Embryonic facial prominence (tissue), 1 donor: ENCODE measurements at regions not wholly inside any gene's neighbourhood (a gene's known extent, or its start where the extent isn't known, plus 50 kb on each side); places are given as distances from the start of the nearest gene placed in this dataset.

Experiments used
- DNase-seq: peaks from one replicate; pipeline ENCODE4 v3.0.0-alpha.2; 2016; ENCODE audit errors: extremely low spot score

DNA sequence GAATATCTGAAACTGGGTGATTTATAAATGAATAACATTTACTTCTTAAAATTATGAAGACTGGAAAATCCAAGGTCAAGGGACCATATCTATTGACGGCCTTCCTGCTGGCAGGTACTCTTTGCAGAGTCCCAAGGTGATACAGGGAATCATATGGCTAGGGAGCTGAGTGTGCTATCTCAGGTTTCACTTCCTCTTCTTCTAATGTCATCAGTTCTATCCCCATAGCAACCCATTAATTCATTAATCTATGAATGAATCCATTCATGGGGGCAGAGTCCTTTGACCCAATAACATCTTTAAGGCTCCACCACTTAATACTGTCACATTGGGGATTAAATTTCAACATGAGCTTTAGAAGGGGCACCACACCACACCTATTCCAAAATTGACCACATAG, 772.0 kb downstream of the HACE1 start:
- no peak for DNase-seq

DNA sequence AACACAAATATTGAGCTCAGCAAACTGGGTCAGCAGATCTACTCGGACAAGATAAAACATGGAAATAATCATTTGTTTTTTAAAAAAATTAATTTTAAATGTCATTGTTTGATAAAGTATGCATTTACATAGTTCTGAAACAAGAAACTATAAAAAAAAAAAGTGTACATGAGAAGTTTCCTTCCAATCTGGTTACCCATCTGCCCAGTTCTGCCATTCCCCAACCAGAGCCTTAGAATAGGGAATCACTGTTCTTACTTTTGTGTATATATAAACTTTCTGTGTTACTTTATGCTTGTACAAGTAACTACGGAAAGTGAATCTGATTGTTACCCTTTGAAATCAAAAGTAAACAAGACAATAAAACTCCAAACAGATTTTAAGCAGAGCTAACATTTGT, 791.4 kb downstream of the HACE1 start:
- no peak for DNase-seq

DNA sequence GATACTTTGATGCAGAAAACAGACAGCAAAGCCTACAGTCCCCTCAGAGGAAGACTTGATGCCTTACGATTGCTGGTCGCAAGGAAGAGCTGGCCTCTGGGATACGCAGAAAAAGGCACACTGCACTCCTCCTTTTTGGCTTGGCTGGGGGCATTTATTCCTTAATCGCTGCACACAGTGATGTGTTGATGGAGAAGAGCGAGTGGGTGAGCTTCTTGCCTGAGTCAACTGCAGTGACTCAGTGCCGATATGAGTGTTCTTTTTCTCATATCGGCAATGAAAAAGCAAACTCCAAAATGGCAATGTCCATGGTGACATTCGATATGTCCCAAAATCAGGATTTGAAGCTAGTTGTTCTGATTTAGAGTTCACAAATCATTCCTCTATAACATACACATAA, 794.8 kb downstream of the HACE1 start:
- no peak for DNase-seq

DNA sequence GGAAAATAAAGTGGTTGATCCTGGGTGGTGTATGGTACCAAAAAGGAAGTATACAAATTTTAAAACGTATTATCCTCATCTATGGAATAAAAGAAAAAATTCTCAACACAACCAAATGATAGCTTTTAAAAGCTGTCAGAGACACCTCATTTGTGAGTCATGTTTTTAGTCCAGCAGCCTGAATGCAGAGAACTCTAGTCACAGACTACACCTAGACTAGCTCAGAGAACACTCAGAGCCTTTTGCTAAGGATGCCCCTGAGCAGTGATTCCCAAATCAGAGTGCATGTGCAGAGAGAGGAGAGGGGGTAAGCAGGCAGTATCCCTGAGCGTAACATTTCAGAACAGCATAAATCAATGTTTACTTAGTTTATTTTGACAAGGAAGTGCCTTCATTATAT, 809.3 kb downstream of the HACE1 start:
- DNase-seq: no peak

DNA sequence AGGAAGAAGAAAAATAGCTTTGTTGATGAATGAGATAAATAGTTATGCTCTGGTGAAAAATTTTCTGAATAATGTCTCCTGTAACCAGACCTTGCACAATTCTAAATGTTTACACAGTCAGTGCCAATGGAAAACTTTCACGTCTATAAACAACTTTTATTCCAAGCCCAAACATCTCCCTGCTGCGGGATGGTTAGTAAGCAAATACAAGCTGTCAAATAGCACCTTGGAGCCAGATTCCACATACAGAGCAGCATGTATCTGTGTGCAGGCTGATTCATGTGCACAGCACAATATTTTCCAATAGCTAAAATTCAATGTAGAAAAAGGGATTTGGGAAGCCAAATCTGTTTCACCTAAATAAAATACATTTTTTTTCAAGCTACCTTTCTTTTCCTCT, 813.3 kb downstream of the HACE1 start:
- no peak for DNase-seq

DNA sequence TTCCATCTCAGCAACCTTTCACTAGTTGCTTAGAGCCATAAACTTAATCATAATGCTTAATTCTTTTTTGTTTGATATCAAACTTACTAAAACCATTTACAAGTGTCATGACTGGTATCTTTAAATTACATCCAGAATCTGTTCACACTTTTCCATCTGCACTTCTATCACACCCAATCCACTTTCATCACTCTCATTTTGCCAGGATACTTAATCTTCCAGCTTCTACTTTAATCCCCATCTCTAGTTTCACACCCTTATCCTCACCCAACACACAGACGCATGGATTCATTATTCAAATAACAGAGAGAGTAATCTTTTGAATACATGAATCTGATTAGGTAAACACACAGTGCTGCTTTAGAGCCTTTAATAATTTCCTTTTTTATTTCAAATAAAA, 828.4 kb downstream of the HACE1 start:
- no peak for DNase-seq

DNA sequence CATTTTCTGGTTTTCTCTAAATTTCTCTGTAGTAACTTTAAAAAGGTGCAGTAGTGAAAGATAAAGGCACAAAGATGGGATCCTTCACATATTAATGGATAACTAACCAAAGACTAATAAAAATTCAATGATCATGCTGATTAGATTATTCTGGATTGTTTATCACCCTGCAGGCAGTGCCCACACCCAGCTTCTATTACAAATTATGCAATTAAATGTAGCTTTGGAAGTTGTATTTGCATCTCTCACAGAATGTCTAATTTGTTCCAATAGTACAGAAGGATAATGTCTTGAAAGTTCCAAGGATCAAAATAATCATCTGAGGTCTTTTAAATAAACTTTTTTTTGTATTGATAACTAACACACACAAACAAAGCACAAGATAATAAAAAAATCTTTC, 837.6 kb downstream of the HACE1 start:
- no peak for DNase-seq

DNA sequence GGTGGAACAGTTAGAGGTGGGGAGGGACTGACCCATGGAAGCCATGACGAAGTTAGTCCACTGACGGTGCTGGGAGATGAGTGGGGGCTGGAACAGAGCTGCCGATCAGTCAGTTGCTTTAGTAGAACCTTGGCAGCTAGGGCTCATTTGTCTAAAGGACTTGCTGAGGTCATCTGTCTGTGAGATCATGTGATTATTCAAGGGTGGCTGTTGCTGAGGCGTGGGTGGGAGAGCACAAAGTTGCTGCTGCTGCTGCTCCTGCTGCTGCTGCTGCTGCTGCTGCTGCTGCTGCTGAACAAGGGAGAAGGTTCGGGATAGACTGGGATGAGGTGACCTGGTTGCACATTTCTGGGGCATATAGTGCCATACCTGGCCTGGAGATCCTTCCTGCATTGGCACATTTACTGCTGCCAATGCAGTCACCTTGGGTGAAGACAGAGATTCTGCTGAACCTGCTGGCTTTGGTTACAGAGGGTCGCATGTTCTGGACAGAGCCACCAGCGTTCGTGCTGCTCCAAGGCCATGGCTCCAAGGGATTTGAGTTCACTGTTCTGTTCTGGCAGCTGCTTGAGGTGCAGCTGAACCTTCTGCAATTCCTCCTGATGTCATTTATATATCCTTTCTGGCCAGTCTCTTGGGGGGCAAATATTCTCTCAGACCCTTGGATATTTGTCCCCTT, 840.5 kb downstream of the HACE1 start:
- DNase-seq: no peak

DNA sequence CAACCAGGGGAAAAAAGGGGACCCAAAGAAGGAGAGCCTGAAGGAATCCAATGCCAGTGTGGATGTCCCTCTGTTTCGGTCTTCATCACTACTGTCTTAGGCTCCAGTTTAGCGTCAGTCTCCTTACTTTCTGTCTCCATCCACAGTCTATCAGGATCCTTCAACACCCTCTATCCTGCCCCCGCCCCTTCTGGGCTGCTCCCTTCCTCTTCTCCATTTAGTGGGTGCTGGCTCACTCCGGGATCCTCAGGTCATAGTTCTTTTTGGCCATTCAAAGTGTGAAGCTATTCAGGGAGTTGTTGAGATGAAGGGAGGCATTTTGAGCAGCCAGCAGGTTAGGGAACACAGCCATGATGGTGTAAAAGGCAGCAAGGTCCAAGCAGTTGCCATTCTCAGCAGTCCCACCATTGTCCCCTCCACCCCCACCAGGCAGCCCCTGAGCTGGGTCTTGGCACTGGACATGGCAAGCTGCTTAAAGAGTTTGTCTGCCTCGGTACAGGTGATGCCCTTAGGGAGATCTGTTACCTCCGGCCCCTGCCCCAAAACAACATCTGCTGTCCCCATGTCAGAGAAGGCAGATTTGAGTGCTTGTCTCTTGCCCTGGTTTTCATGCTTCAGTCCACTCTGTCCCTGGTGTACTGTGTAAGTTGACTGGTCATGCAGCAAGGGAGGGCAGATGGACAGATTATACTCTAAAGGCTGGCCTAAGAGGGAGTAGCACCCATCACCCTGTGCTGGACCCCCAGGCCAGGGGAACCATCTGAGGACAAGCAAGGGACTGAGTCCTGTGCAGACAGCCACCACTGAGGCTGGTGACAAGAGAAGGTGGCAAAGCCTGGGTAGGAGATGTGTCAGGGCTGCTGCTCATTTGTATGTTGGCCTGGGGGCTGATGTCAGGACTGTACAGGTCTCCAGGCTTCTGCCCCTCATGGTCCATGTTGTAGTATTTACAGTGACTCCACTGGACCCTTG, 842.0 kb downstream of the HACE1 start:
- no peak for DNase-seq

DNA sequence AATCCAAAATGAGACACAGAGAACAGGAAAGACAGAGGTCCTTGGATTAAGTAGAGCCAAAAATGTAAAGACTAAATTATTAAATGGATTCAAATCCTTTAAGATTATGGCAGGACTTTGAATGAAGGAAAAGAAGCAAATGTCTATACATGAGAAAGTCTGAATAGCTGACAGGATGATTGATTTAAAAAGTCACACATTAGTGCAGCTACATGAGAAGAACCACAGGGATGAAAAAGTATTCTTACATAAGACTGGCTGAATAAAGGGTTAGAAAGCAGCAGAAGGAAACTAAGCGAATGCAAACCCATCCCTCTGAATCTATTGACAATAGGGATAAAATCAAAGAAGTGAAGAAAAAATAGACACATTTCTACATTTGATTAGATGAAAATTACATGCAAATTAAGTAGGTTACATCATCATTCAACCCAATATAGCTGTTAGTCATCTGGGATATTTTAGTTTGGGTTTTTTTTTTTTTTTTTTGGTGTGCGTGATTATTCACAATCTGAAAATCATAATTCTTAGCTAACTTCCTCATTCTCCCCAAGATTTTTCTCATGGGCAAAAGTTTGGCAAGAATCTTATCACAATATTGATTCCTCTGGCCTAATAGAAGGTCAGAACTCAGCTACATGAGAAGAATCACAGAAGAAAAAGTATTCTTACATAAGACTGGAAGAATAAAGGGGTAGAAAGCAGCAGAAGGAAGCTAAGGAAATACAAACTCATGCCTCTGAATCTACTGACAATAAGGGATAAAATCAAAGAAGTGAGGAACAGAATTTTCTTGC, 845.4 kb downstream of the HACE1 start:
- no peak for DNase-seq

DNA sequence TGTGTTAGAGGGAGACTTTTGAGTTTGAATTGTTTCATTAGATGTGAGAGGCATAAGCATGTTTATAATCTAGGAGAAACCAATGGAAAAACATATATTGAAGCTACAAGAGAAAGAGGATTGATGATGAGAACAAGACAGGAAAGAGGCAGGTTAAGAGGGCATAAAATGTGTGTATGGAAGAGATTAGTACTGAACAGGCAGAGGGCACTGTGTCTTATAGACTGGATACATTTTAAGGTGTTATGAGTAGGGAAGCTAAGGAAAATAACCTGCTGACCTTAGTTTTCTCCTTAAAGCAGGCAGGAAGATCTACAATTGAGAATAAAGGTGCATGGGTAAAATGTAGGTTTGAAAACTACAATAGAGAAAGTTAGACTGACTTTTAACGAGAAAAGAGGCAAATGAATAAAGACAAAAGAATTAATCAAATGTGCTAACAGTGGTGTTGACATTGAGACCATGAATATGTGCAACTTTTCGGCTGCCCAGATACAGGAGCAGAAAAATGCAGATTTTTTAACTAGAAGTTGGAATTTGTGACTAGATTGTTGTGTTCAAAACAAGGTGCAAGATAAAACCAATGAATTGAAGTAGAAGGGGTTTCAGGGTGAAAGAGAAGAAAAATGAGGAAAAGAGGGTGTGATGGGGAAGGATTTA, 846.3 kb downstream of the HACE1 start:
- no peak for DNase-seq

DNA sequence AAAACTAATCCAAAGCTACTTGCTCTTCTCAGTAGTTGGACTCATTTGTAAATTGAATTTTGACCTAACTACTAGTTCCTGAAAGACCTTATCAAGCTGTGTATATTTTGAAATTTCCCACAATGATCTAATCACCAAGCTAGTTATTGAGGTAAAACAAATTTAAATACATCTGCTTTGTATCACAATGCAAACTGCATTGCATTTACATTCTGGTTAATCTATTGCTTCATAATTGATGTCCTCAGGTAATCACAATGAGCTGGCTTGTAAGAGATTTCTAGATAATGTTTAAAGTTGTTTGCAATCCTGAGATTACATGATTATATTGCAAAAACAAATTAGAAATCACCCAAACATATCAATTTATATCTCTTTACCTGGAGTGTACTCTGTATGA, 848.8 kb downstream of the HACE1 start:
- no peak for DNase-seq

DNA sequence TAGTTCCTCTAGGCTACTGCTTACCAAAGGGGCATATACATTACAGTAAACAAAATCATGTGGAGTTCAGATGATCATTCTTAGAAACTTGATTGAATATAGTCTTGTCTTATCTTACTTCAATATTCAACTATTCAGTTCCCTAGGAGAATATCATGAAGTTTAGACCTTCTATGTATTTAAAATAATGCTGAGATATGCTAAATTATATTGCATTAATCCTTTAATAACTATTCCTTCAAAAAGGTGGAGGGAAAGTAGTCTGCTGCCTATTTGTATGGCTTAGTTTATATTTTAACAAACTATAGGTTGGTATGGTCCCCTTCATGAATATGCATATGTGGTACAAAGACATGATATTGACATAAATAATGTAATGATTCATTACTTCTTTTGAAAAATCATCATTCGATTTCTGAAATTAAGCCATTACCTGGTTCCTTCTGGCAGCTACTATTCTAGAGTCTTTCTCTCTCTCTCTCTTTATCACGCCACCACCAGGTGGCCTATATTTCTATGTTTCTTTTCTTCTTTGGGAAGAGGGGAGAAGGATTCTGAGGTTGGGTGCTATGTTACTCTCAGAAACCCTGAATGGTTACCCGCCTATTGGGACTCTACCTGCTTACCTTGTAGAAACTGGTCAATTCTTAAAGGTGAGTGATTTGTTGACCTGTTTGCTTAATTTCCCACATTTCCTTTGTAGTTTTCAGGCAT, 855.8 kb downstream of the HACE1 start:
- no peak for DNase-seq

DNA sequence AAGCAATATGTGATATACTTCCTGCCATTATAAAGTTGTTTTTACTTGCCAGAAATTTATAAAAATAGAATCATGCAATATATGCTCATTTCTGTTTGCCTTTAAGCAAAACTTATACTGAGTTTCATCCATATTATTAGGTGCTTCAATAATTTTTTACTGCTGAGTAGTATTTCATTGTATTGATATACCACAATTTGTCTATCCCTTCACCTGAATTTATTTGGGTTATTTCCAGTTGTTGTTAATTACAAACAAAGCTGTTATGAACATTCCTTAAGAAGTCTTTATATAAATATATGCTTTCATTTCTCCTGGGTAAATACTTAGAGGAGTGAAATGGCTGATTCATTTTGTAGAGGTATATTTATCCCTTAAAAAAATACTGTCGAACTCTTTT, 864.1 kb downstream of the HACE1 start:
- no peak for DNase-seq

DNA sequence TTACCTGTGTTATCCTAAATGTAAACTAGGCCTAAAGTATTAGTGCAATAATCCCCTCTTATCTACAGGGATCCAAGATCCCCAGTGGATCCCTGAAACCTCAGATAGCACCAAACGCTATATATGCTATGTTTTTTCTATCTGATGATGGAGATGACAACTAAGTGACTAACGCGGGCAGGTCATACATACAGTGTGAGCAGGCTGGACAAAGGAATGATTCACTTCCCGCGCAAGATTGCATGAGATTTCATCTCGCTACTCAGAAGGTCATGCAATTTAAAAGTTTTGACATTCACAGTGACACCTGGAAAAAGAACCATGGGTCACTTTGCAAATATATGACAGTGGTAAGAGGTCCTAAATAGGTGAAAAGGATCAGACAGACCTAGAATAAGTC, 875.9 kb downstream of the HACE1 start:
- no peak for DNase-seq

DNA sequence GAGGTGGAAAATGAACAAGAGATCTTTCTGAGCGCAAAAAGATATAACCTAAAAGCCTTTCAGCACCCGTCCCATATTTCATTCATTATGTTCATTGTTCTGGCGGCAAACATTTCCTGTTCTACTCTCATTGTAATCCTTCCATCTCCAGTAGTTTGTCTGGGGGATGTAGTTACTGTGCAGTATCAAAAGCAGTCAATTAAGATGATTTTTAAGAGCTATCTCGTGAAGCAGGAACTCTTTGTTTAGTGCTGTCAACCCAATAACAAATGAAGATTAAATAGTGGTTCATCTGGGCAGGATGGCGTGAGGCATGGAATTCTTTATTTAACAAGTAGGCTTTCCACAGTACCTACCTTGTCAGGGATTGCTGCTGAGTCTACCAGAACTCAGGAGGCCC, 876.7 kb downstream of the HACE1 start:
- no peak for DNase-seq

DNA sequence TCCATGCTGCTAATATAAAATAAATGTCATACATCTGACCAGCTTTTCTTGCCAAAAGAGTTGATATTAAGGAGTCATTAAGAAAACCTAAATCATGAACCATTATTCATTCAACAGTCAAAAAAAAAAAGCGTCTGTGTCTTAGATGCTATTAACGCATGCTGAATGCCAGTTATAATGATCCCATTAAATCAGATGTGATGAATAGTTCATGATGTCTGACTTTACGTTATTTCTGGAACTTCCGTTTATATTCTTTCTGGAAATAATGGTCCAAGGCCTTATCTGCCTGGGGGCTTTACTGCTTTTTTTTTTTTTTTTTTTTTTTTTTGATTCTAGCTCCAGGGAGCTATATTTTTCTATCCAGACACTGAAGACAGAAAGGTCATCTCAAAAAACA, 877.1 kb downstream of the HACE1 start:
- DNase-seq: no peak

DNA sequence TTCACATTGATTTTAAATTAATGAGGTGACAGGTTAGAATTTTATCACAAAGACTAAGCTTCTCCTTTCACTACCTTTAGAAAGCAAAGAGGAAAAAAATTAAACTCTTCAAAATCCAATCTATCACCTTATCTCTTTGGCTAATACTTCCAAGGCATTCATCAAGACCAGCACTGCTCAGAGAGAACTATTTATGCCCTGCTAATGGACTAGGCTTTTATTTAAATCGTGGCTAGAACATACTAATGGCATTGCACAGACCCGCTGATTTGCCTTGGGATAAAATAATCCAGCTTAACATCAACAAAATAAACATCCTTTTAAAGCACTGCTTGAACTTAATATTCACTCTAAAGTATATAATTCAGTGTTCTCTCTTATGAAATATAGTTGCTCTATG, 880.4 kb downstream of the HACE1 start:
- DNase-seq: no peak

DNA sequence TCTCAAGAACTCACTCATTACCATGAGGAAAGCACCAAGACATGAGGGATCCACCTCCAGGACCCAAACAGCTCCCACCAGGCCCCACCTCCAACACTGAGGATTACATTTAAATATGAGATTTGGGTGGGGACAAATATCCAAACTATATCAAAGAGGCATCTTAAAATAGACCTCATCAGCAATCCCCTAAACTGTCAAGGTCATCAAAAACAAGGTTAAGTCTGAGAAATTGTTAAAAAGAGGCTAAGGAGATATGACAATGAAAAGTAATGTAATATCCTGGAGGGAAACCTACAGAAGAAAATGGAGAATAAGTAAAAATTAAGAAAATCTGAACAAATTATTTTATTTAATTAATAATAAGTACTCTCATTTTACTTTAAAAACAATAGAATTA, 922.3 kb downstream of the HACE1 start:
- DNase-seq: no peak

DNA sequence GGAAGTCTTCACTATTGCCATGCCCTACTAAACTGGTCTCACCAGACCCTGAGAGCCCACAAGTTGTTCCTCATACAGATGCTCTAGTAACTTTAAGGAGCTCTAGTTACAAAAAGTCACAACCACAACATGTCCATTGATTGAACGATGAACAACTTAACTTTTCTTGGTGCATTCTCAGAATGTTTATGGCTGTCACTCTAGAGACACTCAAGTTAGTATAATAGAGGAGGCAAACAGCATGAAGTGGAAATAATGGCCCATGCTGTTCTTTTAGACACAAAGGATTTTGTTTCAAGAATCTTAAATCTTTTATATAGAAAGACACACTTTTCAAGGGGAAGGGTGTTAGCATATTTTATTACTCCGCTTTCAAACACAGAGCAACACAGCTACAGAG, 934.4 kb downstream of the HACE1 start:
- DNase-seq: no peak

DNA sequence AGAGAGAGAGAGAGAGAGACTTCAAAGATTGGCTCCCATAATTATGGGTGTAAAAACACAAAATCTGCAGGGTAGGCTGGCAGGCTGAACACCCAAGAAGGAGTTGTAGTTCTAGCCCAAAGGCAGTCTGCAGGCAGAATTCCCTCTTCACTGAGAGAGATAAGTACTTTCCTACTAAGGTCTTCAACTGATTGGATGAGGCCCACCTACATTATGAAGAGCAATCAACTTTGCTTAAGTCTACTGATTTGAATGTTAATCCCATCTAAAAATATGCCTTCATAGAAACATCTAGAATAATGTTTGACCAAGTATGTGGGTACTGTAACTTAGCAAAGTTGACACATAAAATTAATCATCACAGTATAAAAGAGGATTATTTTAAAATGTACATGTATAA, 949.7 kb downstream of the HACE1 start:
- DNase-seq: no peak
